ENCODE measurements at regions not wholly inside any gene's neighbourhood (a gene's known extent, or its start where the extent isn't known, plus 50 kb on each side); places are given as distances from the start of the nearest gene placed in this dataset.

GRCh38 chr5:89428624-89429023, 545.6 kb upstream of the MEF2C start:
- Histone ChIP-seq H3K27me3 (ENCODE audit: control insufficient read depth, insufficient read depth, low read length) (no peaks in the 10 kb centered on the region), H3K4me3 (ENCODE audit: low read depth, low read length) (no peak overlapping the region), H3K36me3 (ENCODE audit: control insufficient read depth, insufficient read depth, low read length) (no peaks in the 10 kb centered on the region)
- ChIA-PET CTCF (no interaction called here), POLR2A (no interaction called here)
- DNase-seq (ENCODE audit: low read depth), result no peak
- no peak for TF ChIP-seq CTCF (IDR thresholded peaks at IDR 0.05; ENCODE audit: insufficient read depth, low read depth, low read length)

GRCh38 chr5:89425062-89425461, 542.1 kb upstream of the MEF2C start:
- no peak overlapping the region for H3K4me3 ChIP-seq (ENCODE audit: low read depth, low read length)
- no peak for TF ChIP-seq CTCF (IDR thresholded peaks at IDR 0.05; ENCODE audit: insufficient read depth, low read depth, low read length)
- H3K36me3 ChIP-seq (ENCODE audit: control insufficient read depth, insufficient read depth, low read length), result no peaks in the 10 kb centered on the region
- DNase-seq (ENCODE audit: low read depth), result no peak
- H3K27me3 ChIP-seq (ENCODE audit: control insufficient read depth, insufficient read depth, low read length), result no peaks in the 10 kb centered on the region
- POLR2A ChIA-PET, result no interaction called here
- CTCF ChIA-PET, result no interaction called here

GRCh38 chr5:89421035-89421434, 538.1 kb upstream of the MEF2C start:
- no peaks in the 10 kb centered on the region for H3K27me3 ChIP-seq (ENCODE audit: control insufficient read depth, insufficient read depth, low read length)
- no peak for DNase-seq (ENCODE audit: low read depth)
- H3K36me3 ChIP-seq (ENCODE audit: control insufficient read depth, insufficient read depth, low read length), result no peaks in the 10 kb centered on the region
- ChIA-PET CTCF (interaction anchor here (0.6 kb wide), 1 partner anchor 14 kb away, joined by 3 read pairs; no protein-coding TSS in a partner anchor), POLR2A (no interaction called here)
- no peak for TF ChIP-seq CTCF (IDR thresholded peaks at IDR 0.05; ENCODE audit: insufficient read depth, low read depth, low read length)
- H3K4me3 ChIP-seq (ENCODE audit: low read depth, low read length), result no peak overlapping the region

GRCh38 chr5:89418407-89419085, 535.6 kb upstream of the MEF2C start:
- H3K4me3 ChIP-seq (ENCODE audit: low read depth, low read length), result no peak overlapping the region
- no peak for TF ChIP-seq CTCF (IDR thresholded peaks at IDR 0.05; ENCODE audit: insufficient read depth, low read depth, low read length)
- H3K36me3 ChIP-seq (ENCODE audit: control insufficient read depth, insufficient read depth, low read length), result no peaks in the 10 kb centered on the region
- H3K27me3 ChIP-seq (ENCODE audit: control insufficient read depth, insufficient read depth, low read length), result no peaks in the 10 kb centered on the region
- POLR2A ChIA-PET, result no interaction called here
- DNase-seq (ENCODE audit: low read depth), result no peak
- CTCF ChIA-PET, result no interaction called here

GRCh38 chr5:89417990-89418389, 535.0 kb upstream of the MEF2C start:
- H3K36me3 ChIP-seq (ENCODE audit: control insufficient read depth, insufficient read depth, low read length), result no peaks in the 10 kb centered on the region
- no peak for DNase-seq (ENCODE audit: low read depth)
- POLR2A ChIA-PET, result no interaction called here
- TF ChIP-seq CTCF (IDR thresholded peaks at IDR 0.05; ENCODE audit: insufficient read depth, low read depth, low read length), result no peak
- CTCF ChIA-PET, result no interaction called here
- no peak overlapping the region for H3K4me3 ChIP-seq (ENCODE audit: low read depth, low read length)
- H3K27me3 ChIP-seq (ENCODE audit: control insufficient read depth, insufficient read depth, low read length), result no peaks in the 10 kb centered on the region

Data from BJ (cell line).